Rectal smooth muscle tissue (tissue), 1 donor: ENCODE measurements at regions not wholly inside any gene's neighbourhood (a gene's known extent, or its start where the extent isn't known, plus 50 kb on each side); places are given as distances from the start of the nearest gene placed in this dataset.

Experiments
- H3K27ac ChIP-seq: one replicate; pipeline ENCODE4 v1.7.0; 2013; ENCODE audit warnings: low read depth, low read length, inconsistent platforms
- H3K27me3 ChIP-seq: one replicate; pipeline ENCODE4 v1.7.0; 2013; ENCODE audit warnings: low read length; ENCODE audit not compliant: control insufficient read depth, insufficient read depth
- H3K36me3 ChIP-seq: one replicate; pipeline ENCODE4 v1.7.0; 2013; ENCODE audit warnings: low read length; ENCODE audit not compliant: control insufficient read depth, insufficient read depth
- H3K4me1 ChIP-seq: one replicate; pipeline ENCODE4 v1.7.0; 2013; ENCODE audit warnings: low read length; ENCODE audit not compliant: control insufficient read depth, insufficient read depth
- H3K4me3 ChIP-seq: one replicate; pipeline ENCODE4 v1.7.0; 2013; ENCODE audit warnings: low read length
- H3K9ac ChIP-seq: one replicate; pipeline ENCODE4 v1.7.0; 2013; ENCODE audit warnings: low read length

DNA sequence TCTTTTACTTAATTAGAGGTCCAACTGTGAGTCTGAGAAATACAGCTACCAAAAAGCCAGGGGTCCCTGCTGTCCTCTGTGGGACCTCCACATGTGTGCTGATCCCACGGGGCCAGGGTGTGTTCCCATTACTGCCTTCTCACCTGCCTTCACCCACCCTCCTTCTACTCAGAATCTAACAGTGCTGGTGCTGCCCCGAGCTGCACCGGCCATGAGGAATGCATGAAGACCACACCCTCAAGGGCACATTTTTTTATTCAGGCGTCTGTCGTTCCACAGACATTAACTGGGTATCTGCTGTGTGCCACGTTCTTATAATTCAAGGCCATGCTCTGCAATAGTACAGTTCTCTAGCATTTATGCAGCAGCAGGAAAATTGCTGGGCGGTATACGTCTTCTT, 188.5 kb upstream of the PFKP start:
- Histone ChIP-seq H3K4me3 (no peak overlapping the region), H3K9ac (no peak overlapping the region), H3K27me3 (no peaks in the 10 kb centered on the region), H3K4me1 (no peaks in the 10 kb centered on the region), H3K36me3 (no peaks in the 10 kb centered on the region), H3K27ac (no peak overlapping the region)

GRCh38 chr10:2876032-2876431, 191.3 kb upstream of the PFKP start:
- H3K27ac ChIP-seq, result no peak overlapping the region
- no peak overlapping the region for H3K4me3 ChIP-seq
- H3K9ac ChIP-seq, result no peak overlapping the region
- H3K4me1 ChIP-seq, result no peaks in the 10 kb centered on the region
- H3K27me3 ChIP-seq, result no peaks in the 10 kb centered on the region
- no peaks in the 10 kb centered on the region for H3K36me3 ChIP-seq

DNA sequence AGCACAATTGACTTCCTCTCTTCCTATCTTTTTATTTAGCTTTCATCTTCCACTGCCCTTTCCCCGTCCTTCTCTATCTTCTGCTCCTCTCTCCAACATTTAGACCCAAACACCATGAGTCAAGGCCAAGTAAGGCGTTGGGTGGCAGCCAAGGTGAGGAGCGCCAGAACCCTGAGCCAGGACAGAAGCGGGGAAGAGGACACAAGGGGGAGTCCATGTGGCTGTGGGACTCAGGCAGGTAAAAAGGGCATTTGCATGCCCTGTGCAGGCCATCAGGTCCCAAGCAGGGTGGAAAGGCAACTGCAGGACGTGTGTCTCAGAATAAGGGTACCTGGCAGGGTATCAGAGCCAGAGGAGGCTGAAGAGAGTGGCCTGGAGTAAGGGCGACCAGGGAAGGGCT, 192.4 kb upstream of the PFKP start:
- no peaks in the 10 kb centered on the region for H3K4me1 ChIP-seq
- no peak overlapping the region for H3K4me3 ChIP-seq
- no peaks in the 10 kb centered on the region for H3K36me3 ChIP-seq
- H3K9ac ChIP-seq, result no peak overlapping the region
- no peak overlapping the region for H3K27ac ChIP-seq
- H3K27me3 ChIP-seq, result no peaks in the 10 kb centered on the region

DNA sequence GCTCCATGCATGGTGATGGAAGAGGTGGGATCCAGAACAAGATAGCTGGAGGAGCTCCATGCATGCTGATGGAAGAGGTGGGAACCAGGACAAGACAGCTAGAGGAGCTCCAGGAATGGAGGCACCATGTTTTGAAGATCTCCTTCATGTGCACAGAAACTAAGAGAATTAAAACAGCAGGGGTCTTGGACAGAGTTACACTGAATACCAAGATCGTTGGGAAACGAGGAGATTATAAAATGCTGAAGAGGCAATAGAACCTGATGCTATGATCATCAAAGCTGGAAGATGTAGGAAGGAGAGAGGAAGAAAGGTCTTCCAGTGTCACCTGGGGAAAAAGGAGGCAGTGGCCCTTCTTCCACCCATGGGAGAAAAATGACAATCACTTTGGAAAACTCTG, 193.6 kb upstream of the PFKP start:
- H3K4me3 ChIP-seq, result no peak overlapping the region

DNA sequence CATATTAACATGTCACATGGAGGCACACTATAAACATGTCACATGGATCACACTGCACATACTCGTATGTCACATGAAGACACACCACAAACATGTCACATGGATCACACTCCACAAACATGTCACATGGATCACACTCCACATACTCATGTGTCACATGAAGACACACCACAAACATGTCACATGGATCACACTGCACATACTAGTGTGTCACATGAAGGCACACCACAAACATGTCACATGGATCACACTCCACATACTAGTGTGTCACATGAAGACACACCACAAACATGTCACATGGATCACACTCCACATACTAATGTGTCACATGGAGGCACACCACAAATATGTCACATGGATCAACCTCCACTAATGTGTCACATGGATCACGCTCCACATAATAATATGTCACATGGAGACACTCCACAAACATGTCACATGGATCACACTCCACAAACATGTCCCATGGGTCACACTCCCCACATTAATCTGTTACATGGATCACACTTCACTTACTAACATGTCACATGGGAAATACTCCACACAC, 195.6 kb upstream of the PFKP start:
- H3K4me1 ChIP-seq, result no peaks in the 10 kb centered on the region
- no peaks in the 10 kb centered on the region for H3K27me3 ChIP-seq
- no peaks in the 10 kb centered on the region for H3K36me3 ChIP-seq
- no peak overlapping the region for H3K27ac ChIP-seq
- H3K9ac ChIP-seq, result no peak overlapping the region
- H3K4me3 ChIP-seq, result no peak overlapping the region

More for the DNA sequence above, 193.6 kb upstream of the PFKP start:
- no peak overlapping the region for H3K27ac ChIP-seq
- no peaks in the 10 kb centered on the region for H3K27me3 ChIP-seq
- no peaks in the 10 kb centered on the region for H3K36me3 ChIP-seq
- no peaks in the 10 kb centered on the region for H3K4me1 ChIP-seq
- H3K9ac ChIP-seq, result no peak overlapping the region

DNA sequence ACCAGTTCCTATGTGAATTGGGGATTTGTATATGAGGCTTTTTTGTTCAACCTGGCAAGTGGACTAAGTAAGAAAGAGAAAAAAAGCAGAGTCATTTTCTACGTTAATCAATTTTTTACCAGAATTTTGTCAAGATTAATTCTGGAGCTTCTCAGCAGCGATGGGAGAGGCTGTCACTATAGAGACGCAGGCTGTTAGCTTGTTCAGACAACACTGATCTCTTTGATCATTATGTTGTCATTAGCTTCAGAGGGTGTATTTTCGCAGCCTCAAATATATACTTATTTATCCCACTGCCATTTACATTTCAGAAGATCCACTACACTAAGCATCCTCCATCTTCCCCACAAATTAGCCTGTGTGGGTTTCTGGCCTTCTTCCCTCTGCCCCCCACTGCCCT, 196.7 kb upstream of the PFKP start:
- no peak overlapping the region for H3K9ac ChIP-seq

GRCh38 chr10:2867788-2868299, 199.5 kb upstream of the PFKP start:
- H3K4me3 ChIP-seq, result no peak overlapping the region
- no peaks in the 10 kb centered on the region for H3K27me3 ChIP-seq
- no peaks in the 10 kb centered on the region for H3K36me3 ChIP-seq
- H3K4me1 ChIP-seq, result no peaks in the 10 kb centered on the region
- H3K27ac ChIP-seq, result no peak overlapping the region
- H3K9ac ChIP-seq, result no peak overlapping the region

More for the DNA sequence above, 196.7 kb upstream of the PFKP start:
- Histone ChIP-seq H3K4me3 (no peak overlapping the region), H3K27ac (no peak overlapping the region), H3K36me3 (no peaks in the 10 kb centered on the region), H3K4me1 (no peaks in the 10 kb centered on the region), H3K27me3 (no peaks in the 10 kb centered on the region)

DNA sequence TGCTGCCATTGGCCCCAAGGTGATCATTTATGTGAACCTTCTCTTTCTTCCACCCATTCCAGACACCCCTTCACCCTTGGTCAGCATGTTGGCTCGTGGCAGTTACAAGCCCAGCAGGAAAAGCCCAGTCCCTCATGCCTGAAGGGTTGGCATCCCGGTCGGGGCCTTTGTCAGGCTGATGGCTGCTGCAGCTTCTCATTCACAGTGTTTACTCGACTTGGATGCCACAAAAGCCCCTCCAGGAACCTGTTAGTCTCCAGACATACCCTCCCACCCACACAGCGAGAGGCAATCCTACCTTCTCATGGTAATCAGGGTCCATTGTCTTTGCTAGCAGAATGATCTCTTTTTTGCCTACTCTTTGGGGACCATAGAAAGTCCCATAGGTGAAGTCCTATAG, 200.8 kb upstream of the PFKP start:
- no peaks in the 10 kb centered on the region for H3K36me3 ChIP-seq
- H3K9ac ChIP-seq, result no peak overlapping the region
- no peaks in the 10 kb centered on the region for H3K4me1 ChIP-seq
- no peaks in the 10 kb centered on the region for H3K27me3 ChIP-seq
- no peak overlapping the region for H3K27ac ChIP-seq
- no peak overlapping the region for H3K4me3 ChIP-seq

DNA sequence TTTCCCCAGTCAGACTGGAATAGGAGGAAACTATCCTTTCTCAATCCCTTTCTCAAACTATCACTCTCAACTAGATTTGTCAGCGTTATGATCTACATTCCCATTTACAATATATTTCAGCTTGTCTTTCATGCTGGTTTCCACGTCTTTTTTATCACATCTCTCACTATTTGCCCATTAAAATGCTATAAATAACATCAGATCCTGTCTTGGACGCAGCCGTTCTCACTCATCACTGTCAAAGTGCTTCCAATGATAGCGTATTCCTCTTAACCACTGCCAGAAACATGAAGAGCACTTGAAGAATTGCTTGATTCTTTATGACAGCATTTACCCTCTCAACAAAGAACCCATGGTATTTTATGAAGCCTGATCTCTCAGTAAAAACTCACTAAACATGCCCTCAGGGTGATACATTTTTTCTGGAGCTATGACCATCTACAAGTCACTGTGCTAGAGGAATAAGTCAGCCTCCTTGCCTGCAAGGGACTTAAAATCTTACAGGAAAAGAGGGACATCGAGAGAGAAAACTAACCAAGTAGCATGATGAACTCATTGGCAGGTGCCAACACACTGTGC, 205.6 kb upstream of the PFKP start:
- Histone ChIP-seq H3K4me3 (no peak overlapping the region), H3K9ac (no peak overlapping the region), H3K4me1 (no peaks in the 10 kb centered on the region), H3K36me3 (no peaks in the 10 kb centered on the region), H3K27me3 (no peaks in the 10 kb centered on the region), H3K27ac (no peak overlapping the region)

DNA sequence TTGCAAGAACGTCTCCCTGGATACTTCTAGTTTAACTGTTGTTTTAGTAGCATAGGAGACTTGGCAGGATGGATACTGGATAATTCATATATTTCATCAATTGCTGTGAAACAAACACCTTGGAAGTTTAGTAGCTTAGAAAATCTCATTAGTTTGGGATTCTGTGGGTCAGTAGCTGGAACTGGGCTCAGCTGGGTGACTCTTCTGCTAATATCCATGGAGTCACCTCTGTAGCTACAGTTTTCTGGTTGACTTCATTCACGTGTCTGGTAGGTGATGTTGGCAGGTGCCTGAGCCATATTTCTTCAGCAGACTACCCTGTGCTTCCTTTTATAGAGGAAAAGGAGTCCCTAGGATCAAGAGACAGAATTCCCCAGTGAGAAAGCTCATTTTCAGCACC, 208.9 kb upstream of the PFKP start:
- no peak overlapping the region for H3K4me3 ChIP-seq
- no peak overlapping the region for H3K9ac ChIP-seq
- no peaks in the 10 kb centered on the region for H3K27me3 ChIP-seq
- H3K36me3 ChIP-seq, result no peaks in the 10 kb centered on the region
- no peaks in the 10 kb centered on the region for H3K4me1 ChIP-seq
- no peak overlapping the region for H3K27ac ChIP-seq

GRCh38 chr10:2856598-2856997, 210.8 kb upstream of the PFKP start:
- H3K4me3 ChIP-seq, result no peak overlapping the region
- H3K27ac ChIP-seq, result no peak overlapping the region
- no peaks in the 10 kb centered on the region for H3K27me3 ChIP-seq
- H3K9ac ChIP-seq, result no peak overlapping the region
- no peaks in the 10 kb centered on the region for H3K4me1 ChIP-seq
- H3K36me3 ChIP-seq, result no peaks in the 10 kb centered on the region

GRCh38 chr10:2852574-2853323, 214.6 kb upstream of the PFKP start:
- no peak overlapping the region for H3K27ac ChIP-seq
- H3K27me3 ChIP-seq, result no peaks in the 10 kb centered on the region
- no peaks in the 10 kb centered on the region for H3K36me3 ChIP-seq
- H3K4me1 ChIP-seq, result no peaks in the 10 kb centered on the region
- H3K9ac ChIP-seq, result no peak overlapping the region
- H3K4me3 ChIP-seq, result no peak overlapping the region

- H3K36me3 ChIP-seq, result no peaks in the 10 kb centered on the region
- no peaks in the 10 kb centered on the region for H3K4me1 ChIP-seq
- no peaks in the 10 kb centered on the region for H3K27me3 ChIP-seq
- H3K9ac ChIP-seq, result no peak overlapping the region
- no peak overlapping the region for H3K27ac ChIP-seq
- H3K4me3 ChIP-seq, result no peak overlapping the region
Observed at GRCh38 chr10:2851566-2851965, 215.8 kb upstream of the PFKP start.
